Right forelimb (tissue), 1 donor: ENCODE measurements at regions not wholly inside any gene's neighbourhood (a gene's known extent, or its start where the extent isn't known, plus 50 kb on each side); places are given as distances from the start of the nearest gene placed in this dataset.
"Not testable (repeated sequence)": the region's sequence is repeated elsewhere in the genome, so short reads cannot be mapped to it uniquely, and the experiment has no call there.

ENCODE experiments used
- DNase-seq: peaks from one replicate; pipeline ENCODE4 v3.0.0-alpha.2; 2018

DNA sequence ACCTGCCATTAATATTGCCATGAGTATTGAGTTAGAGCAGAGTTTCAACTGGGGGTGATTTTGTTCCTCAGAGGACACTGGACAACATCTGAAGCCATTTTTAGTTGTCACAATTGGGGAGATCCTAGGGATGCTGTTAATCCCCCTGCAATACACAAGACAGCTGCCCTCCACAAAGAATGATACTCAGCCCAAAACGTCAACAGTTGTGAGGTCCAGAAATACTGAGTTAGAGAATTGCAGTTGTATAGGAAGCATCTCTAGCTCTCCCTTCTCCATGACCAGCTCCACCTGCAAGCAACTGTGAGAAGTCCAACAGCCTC, 614.0 kb upstream of the CDH5 start:
- DNase-seq, result no peak

DNA sequence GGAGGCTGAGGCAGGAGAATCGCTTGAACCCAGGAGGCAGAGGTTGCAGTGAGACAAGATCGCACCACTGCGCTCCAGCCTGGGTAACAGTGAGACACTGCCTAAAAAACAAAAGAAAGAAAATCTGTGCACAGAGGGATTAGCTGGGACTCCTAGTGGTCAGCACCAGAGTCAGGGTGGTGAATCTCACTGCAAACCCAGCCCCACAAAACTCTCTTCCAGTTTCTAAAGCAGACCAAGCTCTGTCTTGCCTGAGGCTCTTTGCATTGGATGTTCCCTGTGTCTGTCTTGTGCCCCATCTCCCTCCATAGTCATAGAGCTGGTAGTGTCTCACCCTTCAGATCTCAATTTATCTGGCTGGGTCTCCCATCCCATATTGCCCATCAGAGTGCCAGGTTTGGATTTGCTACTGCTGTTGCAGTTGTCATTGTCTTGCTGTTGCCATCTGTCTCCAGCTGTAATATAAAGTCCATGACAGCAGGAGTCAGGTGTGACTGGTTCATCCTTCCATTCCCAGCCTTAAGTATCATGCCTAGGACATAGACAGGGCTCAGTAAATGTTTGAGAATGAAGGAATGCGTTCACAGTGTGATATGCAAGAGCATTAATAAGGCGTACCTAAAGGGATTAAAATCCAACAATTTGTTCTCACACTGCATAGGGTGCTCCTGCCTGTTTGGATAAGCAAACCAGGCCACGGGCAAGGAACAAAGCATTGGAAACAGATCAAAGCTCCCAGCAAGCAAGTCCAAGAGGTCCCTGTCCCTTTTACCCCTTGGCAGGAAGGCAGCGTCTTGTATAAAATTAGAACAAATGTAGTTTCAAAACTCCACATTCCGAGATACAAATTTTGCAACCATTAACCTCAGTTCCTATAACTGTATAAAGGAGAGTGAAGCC, 614.6 kb upstream of the CDH5 start:
- no peak for DNase-seq

DNA sequence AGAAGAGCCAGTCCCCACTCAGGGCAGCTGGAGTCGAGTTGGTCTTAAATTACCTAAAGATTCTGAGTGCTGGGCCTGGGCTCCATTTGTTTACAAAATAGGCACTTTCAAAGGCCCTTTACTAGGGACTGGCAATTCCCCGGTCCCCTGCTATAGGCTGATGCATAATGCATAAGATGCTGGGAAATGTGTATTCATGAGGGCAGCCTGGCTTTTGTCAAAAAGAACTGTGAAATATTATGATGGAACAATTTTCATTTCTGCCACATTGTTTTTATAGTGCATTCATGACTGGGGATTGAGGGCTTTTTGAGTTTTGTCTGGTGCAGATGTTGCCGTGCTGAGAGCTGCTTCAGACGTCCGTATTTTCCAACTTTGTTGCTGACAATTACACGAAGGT, 617.0 kb upstream of the CDH5 start:
- DNase-seq, result no peak

DNA sequence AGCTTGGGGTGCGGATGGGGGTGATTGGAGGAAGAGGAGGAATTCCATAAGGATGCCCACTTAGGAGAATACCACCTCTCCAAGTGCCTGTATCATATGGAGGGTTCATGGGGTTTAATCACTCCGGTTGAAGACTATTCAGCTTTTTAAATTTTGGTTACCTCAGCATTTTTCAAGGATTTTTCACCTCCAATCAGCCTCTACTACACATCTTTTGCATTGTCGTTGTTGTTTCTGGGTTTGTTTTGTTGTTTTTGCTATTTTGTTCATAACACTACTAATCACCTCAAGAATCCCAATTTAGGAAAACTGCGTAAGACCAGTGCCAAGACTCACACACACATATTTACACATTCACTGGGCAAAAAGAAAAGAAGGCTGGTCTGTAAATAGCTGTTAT, 619.5 kb upstream of the CDH5 start:
- no peak for DNase-seq

- no peak for DNase-seq
Observed at GRCh38 chr16:65745201-65745708, 621.2 kb upstream of the CDH5 start.

DNA sequence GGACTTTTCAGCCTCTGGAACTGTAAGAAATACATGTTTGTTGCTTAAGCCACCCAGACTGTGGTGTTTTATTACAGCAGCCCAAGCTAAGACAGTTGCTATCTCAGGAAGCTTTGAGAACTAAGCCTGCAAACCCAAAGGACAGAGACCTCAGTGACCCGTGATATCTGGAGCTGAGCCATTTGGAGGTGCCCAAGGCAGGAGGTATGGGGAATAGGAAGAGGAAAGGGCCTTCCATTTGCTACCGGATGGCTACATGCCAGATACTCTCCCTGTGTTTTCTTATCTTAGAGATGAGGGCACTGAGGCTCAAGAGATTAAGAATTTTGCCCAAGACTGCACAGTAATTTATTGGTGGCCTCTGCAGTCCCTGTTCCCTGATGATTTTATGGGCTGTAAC, 622.1 kb upstream of the CDH5 start:
- no peak for DNase-seq

- no peak for DNase-seq
Observed at GRCh38 chr16:65743558-65743957, 621.7 kb upstream of the CDH11 start.

- DNase-seq, result no peak
Observed at GRCh38 chr16:65740711-65741110, 618.8 kb upstream of the CDH11 start.

- DNase-seq, result no peak
Observed at GRCh38 chr16:65739518-65739917, 617.7 kb upstream of the CDH11 start.

GRCh38 chr16:65737831-65738230, 616.0 kb upstream of the CDH11 start:
- DNase-seq, result no peak

- not testable (repeated sequence) for DNase-seq
Observed at GRCh38 chr16:65735615-65736014, 613.8 kb upstream of the CDH11 start.

- DNase-seq, result no peak
Observed at GRCh38 chr16:65733721-65734120, 611.9 kb upstream of the CDH11 start.

DNA sequence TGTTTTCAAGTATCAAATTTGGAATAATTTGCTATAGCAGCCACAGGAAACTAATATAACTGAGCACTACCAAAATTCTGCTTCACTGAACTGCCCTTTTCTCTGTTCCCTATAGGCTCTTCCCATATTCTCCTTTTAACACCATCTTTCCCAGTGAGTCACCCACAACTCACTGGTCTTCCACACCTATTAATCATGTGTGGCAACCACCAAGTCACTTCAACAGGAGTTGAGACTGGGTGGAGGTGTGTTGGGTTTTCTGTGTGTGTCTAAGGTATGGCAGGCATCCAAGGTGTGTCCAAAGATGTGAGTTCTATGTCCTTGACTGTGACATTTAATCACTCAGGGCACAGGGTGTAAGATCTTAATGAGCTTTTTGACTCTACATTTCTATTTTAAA, 610.0 kb upstream of the CDH11 start:
- DNase-seq, result no peak

DNA sequence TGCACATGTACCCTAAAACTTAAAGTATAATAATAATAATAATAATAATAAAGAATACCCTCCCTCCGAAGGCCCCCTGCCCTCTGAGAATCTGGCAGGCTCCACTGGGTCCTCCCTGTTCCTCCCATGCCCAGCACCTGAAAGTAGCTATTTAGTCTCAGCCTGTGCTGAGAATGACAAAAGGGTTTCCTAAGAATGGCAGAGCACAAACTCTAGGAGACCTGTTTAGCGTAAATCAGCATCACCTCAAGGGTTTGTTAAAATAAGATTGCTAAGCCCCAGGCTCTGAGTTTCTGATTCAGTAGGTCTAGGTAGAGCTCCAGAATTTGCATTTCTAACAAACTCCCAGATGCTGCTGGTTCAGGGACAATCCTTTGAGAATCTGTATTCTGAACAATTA, 606.8 kb upstream of the CDH11 start:
- DNase-seq, result no peak

- no peak for DNase-seq
Observed at GRCh38 chr16:65728167-65728566, 606.3 kb upstream of the CDH11 start.

DNA sequence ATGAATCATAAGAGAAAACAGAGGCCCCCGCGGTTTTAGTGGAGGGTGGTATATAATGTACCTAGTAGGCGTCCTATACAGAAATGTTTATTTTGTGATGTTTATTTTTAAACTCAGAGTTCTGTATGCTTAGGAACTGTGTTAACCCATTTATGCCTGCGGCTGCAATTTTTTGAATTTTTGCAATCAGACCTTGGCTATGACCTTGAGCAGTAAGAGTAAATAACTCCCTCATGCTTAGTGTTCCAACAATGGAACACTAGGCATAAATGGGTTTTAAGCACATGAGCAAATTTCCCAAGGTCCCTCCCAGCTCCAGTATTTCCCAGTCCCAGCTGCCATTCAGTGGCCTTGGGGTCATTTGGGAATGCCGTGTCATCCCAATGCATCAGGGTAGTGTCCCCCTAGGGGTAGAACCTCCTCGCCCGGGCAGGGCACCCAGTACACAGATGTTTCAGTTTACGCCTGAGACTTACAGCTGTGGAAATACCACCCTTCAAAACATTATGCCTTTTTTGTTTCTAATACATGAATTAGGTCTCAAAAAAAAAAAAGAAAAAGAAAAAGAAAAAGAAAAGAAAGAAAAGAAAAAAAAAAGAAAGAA, 605.8 kb upstream of the CDH11 start:
- no peak for DNase-seq

- no peak for DNase-seq
Observed at GRCh38 chr16:65725156-65725845, 603.4 kb upstream of the CDH11 start.

GRCh38 chr16:65722429-65722828, 600.6 kb upstream of the CDH11 start:
- no peak for DNase-seq

DNA sequence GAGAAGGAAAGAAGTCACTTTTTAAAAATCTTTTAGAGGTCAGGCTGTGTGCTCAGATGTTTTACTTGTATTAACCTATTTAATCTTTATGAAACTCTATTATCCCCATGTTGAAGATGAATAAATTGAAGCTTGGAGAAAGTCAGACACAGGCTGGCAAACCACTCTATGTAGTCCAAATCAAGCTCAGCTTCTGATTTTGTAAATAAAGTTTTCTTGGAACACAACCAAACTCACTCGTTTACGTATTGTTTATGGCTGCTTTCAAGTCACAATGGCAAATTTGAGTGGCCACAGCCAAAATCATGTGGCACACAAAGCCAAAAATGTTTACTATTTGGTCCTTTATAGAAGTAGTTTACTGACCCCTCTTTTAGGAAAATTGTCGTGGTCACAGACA, 596.0 kb upstream of the CDH11 start:
- DNase-seq, result no peak

DNA sequence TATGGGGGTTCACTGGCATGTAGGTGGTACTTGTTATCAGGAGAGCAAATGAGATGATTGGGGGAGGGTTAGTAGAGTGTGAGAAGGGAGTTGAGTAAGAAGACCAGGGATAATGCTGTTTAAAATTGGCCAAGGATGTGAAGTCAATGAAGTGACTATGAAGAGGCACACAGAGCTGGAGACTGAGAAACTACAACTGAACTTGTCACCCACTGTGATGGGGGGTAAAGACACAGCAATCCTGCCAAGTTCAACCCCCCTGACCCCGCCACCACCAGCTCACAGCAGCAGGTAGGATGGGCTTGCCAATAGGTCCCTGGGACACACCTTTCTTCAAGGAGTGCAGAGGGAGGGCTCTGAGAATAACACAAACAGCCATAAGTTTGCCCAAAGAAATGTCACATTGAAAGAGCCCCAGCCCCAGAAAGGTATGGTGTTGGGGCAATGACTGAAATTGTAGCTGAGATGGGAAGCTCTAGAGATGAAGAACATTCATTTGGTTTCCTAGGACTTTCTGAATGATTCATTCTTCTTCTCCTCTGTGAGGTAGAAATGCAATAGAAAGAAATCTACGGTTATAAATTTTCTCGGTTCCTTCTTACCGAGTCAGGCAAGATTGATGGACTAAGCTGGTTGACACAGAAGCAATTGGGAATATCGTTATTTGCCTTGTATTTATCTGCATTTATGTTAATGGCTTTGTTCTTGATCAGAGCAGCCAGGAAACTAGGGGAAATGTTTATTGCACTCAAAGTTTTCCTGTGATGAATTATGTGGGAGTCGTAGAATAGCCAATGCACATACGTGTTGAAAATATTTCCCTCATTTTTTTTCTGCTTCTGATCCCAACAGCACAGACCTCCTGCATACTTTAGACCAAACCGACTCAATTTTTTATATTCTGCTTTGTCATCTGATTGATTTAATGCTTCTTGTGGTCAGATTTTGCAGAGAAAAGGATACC, 595.2 kb upstream of the CDH11 start:
- no peak for DNase-seq

DNA sequence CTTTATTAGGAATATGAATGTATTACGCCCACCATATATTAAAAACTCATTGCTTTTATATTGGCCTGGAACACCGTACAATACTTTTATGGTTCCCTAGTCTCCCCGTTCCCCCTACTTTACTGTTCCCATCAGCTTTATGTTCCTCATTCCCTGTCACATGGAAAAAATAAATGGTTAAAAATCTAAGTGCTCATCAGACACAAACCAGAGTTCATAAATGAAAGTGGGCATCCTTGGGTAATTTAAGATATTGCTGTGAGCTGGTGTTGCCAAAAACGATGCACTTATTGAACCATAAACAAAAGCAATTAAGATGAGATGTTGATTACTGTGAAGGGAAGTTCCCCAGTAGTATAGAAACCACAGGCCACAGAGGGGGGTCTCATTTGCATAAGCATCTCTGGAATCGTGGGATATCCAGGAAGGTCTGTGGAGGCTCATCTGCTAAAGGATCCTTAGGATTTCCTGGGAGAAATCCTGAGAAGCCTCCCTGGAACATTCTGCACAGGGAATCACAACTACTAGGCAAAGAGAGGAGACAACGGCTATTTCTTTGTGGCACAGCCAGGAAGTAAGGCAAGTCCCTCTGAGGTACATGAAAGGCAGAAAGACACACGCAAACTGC, 591.4 kb upstream of the CDH11 start:
- no peak for DNase-seq

- no peak for DNase-seq
Observed at GRCh38 chr16:65710107-65710506, 588.2 kb upstream of the CDH11 start.
